GM12872 (cell line): ENCODE measurements at regions not wholly inside any gene's neighbourhood (a gene's known extent, or its start where the extent isn't known, plus 50 kb on each side); places are given as distances from the start of the nearest gene placed in this dataset.

Experiments used
- CTCF ChIP-seq: IDR thresholded peaks from 3 replicates; pipeline ENCODE4 v1.5.1; 2011; ENCODE audit warnings: low read depth, mild to moderate bottlenecking, low read length, moderate library complexity; ENCODE audit not compliant: insufficient read depth

- TF ChIP-seq CTCF, result no peak
These were observed 169.9 kb downstream of the AASDH start for GRCh38 chr4:56217343-56217890.

DNA sequence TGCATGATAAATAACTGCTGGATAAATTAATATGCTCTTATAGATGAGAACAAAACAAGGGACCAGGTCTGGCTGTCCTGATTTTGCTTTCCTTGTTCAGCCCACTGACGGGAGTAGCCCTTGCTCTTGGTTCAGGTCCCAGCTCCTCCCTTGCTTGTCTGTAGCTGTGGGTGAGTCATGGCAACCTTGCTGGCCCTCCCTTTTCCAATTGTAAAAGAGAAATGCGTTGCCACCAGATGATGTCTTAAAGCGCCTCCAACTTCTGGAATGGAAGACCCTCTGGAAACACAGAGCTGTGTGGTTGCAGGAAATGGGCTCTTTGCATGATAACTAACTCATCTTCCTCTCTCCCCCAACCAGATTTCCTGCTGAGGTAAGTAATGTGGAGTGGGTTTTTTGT is 171.4 kb downstream of the AASDH start:
- TF ChIP-seq CTCF, result no peak

GRCh38 chr4:56215141-56215783 is 172.0 kb downstream of the AASDH start:
- no peak for TF ChIP-seq CTCF

DNA sequence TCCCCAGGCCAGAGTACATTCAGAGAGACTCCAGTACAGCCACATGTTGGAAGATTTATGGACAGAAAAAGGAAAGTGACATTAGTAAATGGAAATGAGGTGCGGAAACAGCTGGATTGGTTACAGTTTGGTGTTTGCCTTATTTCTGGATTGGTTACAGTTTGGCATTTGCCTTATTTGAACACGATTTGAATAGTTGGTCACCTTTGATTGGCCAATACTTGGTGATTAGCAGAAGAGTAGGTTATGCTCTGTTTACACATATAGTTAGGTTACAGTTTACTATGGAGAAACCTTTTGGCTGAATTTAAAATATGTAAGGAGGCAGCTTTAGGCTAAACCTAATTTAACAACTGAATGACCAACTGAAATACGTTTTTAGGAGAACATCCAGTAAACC is 173.7 kb downstream of the AASDH start:
- TF ChIP-seq CTCF, result no peak

GRCh38 chr4:56212774-56213173 is 174.5 kb downstream of the AASDH start:
- no peak for TF ChIP-seq CTCF

GRCh38 chr4:56211202-56211601 is 176.1 kb downstream of the AASDH start:
- TF ChIP-seq CTCF, result no peak

GRCh38 chr4:56210397-56210796 is 176.9 kb downstream of the AASDH start:
- no peak for TF ChIP-seq CTCF
